HG02678 (cell line): ENCODE measurements at regions not wholly inside any gene's neighbourhood (a gene's known extent, or its start where the extent isn't known, plus 50 kb on each side); places are given as distances from the start of the nearest gene placed in this dataset.
"Not testable (repeated sequence)": the region's sequence is repeated elsewhere in the genome, so short reads cannot be mapped to it uniquely, and the experiment has no call there.

Experiments
- ATAC-seq: cut with Tn5 transposase; IDR thresholded peaks from one replicate; pipeline ENCODE4 v1.9.1; 2021; ENCODE audit warnings: mild to moderate bottlenecking, moderate library complexity; ENCODE audit not compliant: unreplicated experiment

DNA sequence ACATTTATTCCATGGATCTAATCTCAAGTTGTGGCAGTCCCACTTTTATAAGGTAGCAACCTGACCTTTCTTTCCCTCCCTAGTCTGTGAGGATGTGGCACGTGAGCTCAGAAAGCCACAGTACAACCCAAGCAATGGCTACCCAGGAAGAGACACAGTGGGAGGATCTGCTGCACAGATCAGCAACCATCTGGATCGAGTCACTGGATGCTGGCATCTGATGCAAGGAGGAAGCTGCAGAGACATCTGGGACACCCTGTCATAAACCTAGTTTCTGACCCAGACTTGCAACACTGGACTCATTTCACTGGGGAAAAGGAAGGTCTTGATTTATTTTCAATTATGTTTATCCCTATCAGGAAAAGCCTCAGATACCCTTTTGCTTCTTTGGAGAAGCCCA lies 327.1 kb downstream of the PAPSS1 start:
- no peak for ATAC-seq

DNA sequence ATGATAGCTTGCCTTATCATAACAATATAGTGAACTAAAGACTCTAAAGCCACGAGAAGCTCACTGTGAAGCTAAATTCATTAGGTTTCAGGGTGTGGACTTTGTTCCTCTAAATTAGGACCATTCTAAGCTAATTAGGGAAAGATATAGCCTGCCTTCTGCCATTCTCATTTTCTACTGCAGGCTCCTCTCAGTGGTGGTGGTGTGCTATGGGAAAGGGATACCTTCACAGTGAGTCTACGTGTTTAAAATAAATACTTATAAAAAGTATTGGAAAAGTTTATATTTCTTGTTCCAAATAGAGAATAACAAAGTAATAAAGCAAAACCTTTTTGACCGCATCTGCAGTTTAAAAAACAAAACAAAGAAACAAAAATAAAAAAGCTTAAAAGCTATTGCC lies 327.7 kb downstream of the PAPSS1 start:
- no peak for ATAC-seq

DNA sequence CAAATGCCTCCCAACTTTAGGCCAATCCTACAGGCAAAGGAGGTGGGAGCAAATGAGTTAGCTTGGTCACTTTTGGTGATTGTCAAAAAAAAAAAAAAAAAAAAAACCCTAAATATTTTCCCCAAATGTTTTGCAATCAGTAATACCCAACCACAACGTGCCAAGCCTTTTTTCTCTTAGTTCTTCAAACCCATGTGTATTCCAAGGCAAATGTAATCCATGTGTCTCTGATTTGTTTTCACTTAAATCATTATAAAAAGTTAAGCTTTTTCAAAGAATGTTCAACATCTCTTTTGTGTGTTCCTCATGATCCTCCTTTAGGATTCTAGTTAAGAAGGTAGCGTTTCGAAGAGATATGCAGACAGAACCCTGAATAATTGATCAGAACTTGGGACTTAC lies 328.4 kb downstream of the PAPSS1 start:
- no peak for ATAC-seq

DNA sequence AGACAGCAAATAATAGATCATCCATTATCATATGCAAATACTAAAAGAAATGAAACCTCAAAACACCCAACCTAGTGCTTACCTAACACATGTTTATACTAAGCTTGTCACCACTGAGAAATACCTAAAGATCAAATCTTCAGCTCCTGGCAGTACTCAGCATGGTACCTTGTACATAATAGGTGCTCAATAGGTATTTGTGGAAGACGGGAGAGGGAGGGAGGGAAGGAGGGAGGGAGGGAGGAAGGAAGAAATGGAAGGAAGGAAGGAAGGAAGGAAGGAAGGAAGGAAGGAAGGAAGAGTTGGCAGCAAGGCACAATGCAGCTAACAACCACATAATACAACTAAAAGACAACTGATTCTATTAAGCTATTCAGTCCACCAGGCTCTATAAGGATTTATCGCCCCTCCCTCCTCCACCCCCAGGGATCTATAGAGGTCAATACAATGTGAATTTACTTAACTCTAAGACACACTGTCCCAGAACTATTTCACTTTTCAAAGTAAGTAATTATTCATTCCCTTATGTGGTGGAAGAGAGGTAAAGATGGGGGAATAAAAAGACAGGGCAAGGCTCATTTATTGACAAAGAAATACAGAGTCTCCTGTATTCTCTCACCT lies 328.9 kb downstream of the PAPSS1 start:
- no peak for ATAC-seq

DNA sequence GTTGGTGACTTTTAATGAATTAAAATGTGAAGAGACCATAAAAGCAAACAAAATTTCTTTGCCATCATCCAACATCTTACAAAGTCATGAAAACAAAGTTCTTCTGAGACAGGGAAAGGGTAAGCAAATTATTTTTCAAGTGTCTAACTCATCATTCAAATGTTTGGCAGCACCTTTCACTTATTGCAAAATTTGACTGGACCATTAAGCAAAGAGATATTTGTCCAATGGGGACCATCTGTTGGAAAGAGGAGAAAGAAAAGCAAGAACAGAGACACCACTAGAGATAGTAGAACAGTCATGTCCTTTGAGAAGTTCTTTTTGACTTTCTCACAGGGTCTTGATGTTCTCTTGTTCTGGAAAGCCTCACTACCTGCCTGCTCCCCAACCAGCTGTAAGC lies 330.1 kb downstream of the PAPSS1 start:
- no peak for ATAC-seq

DNA sequence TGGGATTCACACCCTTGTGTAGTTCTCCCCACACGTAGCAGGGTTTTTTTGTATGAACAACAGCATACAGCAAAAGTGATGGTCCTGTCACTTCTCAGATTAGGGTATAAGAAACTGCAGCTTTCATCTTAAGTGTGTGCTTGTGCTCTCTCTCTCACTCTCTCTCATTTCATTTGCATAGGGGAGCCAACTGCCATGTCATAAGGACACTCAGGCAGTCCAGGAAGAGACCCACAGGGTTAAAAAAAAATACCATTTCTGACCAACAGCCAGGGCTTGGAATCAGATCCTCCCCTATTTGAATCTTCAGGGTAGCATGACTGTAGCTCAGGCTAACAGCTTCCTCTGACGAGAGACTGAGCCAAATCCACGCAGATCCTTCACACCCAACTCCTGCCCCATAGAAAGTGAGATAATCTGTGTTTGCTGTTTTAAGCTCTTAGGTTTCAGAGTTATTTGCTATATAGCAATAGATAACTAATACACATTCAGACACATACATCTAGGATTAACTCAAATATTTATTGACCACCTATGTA lies 331.2 kb downstream of the PAPSS1 start:
- ATAC-seq = no peak

DNA sequence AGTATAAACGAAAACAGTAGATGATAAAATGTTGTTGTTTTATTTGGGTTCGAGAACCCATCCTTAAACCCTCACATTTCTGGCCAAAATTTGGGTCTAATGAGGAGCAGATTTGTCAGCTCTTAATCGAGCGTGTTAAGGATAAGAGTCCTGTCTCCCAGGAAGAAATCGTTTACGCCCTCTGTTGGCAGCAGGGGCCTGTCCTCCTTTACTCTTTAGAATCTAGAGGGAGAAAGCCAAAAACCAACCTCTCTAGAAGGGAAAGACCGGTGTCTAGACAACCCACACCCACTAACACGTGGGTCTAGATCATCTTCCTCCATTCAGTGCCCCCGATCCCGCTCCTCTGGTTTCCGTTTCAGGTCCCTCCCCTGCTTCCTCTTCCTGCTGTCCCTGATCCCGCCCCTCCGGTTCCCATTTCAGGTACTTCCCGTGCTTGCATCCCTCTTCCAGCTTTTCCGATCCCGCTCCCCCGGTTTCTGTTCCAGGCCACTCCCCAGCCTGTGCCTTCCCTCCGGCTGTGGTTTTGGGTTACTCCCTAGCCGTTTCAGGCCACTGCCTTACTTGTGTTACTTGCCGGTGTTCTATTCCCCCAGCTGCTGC lies 339.1 kb downstream of the PAPSS1 start:
- ATAC-seq = no peak

DNA sequence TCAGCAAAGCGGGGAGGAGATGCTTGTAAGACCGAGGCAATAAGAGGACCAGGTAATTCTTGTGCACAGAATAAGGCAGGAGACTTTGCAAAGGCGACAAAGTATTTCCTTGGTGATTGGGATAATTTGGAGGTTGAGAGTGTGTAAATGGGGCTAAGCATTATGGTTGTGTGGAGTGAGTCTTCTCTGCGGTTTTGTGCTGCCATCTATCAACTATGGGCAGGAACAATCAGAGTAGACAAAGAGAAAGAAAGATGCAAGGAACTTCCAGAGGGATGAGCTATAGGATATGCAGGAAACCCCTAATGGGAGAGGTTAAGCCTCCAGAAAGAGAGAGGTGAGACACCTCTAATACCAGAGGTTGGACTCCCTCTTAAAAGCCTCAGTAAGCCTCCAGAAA lies 339.8 kb downstream of the PAPSS1 start:
- no peak for ATAC-seq

DNA sequence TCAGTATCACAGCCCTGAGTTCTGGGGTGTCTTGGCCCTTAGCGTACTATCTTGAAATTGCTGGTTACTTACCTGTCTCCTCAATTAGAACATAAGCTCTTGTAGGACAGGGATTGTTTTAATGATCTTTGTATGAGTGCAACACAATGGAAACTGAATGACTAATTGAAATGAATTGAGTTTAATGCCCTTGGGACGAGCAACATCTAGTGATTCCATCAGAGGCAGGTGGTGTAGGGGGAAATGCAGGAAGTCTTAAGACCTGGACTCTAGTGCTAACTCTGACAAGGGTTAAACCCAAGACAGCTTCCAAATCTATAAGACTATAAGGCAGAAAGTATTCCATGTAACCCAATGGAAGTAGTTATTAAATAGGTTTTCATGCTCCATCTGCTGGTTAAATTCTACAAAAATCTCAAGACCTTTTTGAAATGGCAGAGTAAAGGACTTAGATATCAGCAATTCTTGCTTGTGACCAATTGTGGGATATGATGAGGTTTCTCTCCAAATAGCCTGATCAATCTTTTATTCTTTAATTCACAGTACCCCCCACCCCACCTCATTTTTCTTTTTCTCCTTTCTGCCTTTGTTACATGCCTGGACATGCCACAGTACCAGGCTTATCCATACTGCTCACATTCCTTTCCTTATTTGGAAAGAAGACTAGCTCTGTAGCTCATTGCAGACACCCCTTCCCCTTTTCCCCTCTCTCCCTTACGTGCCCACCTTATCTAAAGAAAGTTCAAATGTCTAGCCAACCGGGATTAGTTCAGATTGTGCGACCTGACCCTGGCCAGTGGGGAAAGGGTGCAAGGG lies 340.8 kb downstream of the PAPSS1 start:
- ATAC-seq = no peak

DNA sequence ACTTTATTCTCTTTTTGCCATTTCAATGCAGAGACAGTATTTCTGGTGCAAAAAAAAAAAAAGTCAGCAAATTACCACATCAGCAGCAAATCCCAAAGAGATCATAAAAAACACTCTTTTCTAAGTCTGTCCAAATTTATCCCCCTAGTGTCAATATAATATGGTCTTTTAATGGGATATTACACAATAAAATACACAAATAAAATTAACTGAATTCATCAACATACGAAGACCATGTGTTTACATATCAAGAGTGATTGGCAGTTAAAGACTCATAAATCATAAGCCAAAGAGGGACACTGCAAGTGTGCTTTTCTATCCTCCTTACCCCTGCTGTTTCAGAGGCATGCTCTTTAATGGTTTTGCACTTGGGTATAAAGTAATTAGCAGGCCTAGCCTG lies 340.2 kb upstream of the DKK2 start:
- no peak for ATAC-seq

DNA sequence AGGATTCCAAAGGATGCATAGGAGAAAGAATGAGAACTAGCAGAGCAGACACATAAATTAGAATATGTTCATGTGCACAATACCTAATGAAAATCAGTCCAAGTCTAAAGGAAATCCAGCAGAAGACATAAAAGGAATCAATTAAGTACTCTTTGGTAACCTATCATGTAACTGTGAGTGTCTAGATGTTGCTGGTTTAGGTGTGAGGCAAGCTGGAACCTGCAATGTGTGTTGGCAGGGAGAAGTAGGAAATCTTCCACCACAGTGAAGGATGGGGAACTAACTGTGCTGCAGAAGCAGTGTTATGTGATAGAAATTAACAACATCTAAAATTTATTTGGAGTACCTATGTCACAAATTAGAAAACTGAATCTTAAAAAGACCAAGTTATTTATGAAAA lies 330.8 kb upstream of the DKK2 start:
- no peak for ATAC-seq

DNA sequence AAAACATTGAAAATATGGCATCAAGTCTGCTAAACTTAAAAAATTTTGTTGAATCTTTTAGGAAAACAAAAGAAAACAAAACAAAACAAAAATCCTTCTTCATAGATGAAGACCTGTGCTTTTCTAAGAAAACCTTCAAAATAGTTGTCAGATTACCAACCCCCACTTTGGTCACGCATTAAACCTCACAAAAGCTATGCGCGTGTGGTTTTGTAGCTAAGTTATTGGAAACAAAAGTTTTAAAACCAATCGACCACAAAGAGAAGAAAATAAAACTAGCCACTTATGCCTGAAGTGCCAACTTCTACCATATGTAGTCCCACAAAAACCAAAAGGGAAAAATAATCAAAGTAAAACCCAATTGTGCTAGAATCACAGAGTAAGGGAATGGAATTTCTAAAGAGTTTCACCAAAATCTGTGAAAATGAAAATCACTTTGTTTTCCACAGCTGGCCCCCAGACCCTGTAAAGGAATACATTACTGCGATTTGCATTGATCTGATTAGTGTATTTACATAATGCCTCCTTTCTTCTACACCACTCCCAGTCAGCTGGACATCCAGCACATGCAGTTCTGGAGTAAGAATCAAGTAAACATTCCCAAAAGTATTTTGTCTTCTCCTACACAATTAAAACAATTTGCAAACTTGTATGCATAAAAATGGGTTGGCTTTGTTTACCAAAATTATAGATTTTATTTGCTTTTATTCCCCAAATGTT lies 330.1 kb upstream of the DKK2 start:
- no peak for ATAC-seq

DNA sequence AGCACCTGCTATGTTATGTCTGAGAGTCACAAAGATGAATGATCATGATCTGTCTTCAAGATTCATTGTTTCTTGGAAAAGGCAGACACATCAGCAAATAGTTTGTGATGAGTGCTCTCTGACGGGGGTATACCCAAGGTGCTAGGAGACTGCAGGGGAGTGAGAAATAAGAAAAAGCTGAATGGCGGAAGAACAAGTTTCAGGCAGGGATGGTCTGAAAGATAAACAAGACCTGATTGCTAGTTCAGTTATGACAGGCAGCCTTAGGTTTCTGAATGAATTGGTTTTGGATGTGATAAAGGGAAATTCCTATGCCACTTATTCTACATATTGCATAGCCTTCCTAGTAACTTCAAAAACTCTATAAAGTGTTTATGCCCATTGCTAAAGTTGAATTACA lies 327.0 kb upstream of the DKK2 start:
- no peak for ATAC-seq

DNA sequence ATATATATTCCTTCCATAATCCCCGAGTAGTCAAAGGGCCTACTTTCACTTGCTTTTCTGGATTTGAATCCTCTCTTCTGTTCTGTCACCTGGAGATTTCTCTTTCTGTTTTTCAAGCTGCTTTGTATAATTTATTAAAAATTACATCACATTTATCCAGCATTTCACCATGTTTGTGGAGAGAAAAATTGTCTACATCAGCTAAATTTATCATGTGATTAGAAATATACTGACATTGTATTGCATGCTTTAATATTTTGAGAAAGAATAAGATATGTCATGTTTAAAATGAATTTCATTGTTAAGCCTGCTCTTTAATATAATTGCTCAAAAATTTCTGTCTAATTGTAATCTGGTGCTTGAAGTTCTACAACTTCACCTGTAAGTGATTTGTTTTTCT lies 323.1 kb upstream of the DKK2 start:
- ATAC-seq = no peak

DNA sequence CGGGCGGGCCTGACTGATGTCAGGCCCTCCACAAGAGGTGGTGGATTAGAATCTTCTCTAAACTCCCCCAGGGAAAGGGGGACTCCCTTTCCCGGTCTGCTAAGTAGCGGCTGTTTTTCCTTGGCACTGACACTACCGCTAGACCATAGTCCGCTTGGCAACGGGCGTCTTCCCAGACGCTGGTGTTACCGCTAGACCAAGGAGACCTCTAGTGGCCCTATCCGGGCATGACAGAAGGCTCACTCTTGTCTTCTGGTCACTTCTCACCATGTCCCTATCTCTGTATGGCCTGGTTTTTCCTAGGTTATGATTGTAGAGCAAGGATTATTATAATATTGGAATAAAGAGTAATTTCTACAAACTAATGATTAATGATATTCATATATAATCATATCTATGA lies 318.2 kb upstream of the DKK2 start:
- not testable (repeated sequence) for ATAC-seq

DNA sequence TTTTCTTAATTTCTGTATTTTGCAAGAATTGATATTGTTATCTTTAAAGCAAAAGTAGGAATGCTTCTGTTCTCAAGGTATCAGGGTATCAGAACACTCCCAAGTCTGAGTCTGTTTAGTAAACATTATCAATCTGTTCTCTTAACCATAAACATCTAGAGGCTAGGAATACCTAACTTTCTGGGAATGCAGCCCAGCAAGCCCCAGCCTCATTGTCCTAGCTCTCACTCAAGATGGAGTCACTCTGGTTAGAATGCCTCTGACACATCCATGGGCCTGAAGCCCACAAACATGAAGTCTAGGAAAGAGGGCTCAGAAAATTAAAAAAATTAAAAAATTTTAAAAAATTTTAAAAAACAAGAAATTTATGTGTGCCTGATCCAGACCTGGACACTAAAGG lies 315.1 kb upstream of the DKK2 start:
- no peak for ATAC-seq

DNA sequence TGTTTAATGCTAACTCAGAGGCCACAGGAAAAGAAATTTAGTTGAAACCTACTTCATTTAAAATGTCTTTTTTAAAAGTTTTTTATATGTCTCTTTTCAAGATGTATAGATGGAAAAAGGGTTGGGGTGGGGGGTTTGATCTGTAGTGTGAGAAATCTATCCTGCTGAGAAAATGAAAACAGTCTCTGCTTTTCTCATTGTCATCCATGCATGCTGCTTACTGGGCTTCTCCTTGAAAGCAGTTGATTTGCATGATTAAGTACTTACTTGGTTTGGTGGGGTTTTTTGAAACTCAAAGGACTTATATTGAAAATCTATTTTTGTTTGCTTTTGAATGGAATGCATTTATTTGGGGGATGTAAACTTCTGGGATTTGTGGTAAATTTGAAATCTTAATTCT lies 313.6 kb upstream of the DKK2 start:
- ATAC-seq = no peak

DNA sequence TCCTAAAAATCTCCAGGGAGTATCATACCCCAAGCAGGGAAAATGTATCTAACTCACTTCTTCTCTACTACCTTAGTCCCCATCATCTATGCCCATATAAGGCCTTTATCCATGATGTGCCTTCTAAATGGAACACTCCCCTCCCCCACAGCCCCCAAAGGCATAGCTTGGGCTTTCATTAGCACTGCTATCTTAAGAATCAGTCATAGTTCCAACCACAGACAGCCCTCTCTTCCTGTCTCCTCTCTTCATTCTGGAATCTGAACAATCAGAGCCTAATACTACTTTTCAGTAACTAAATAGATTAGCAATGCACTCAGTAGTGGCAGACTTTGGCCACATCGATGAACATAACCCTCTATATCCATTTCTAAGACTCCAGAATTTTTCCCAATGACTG lies 313.2 kb upstream of the DKK2 start:
- ATAC-seq = no peak

DNA sequence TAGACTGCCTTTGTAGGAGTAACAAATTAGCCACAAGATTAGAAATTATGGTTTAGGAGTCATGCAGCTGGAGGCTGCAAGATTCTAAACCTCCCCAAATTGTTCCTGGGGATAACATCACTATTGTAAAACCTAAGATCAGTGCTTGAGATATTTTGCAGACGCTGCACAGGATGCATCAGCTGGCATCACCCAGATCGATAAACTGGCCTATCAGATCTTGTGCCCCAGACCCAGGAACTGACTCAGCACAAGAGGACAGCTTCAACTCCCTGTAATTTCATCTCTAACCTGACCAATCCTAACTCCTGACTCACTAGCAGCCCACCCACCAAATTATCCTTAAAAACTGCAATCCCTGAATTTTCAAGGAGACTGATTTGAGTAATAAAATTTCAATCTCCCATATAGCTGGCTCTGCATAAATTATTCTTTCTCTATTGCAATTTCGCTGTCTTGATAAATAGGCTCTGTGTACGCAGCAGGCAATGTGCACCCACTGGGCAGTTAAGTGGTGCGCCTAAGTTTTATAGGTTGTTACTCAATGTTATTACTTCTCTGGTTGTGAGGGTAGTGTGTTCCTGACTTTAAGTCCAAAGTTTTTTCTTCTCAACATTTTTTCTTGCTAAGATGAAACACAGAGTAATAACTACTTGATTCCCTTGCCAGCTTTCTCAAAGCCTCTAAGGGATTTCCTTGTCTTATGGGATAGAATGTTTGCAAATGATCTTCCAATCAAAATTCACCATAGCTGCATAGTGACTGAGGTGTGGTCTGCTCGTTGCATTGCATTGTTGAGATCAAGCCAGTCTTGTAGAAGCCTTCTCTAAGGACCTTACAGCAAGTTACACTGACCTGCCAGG lies 312.3 kb upstream of the DKK2 start:
- ATAC-seq = no peak

DNA sequence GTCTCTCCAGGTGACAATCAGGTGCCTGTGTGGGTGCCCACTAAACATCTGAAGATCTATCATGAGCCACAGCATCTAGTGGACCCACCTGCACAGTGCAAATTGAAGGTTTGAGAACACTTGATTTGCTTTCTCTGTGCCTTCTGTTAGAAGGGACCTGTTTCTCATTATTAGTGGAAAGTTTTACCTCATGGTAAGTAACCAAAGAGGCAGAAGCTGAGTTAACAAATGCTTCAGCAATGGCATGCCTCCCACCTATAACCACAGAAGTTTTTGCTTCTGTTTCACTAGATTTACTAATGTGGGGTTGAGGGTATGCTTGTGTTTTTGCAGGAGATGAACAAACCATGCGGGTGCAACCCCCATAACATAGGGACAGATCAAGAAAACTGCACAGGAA lies 297.4 kb upstream of the DKK2 start:
- no peak for ATAC-seq

DNA sequence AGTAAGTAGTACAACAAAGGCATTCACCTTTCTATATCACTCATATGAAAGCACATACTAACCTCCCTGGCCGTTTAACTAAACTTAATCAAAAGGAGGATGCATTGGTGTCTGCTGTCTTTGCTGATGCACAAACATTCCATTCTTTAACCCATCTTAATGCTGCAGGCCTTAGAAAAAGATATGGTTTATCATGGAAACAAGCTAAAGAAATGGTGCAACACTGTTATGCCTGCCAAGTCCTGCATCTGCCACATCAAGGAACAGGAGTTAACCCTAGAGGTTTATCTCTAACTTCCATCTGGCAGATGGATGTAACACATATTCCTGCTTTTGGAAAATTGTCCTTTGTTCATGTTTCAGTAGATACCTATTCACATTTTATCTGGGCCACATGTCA lies 296.5 kb upstream of the DKK2 start:
- not testable (repeated sequence) for ATAC-seq
